NCI-H748 treated with DMSO at 0.1 percent for 48 hours (cell line): ENCODE measurements at regions not wholly inside any gene's neighbourhood (a gene's known extent, or its start where the extent isn't known, plus 50 kb on each side); places are given as distances from the start of the nearest gene placed in this dataset.
"Not testable (repeated sequence)": the region's sequence is repeated elsewhere in the genome, so short reads cannot be mapped to it uniquely, and the experiment has no call there.

Experiments used
- DNase-seq: peaks from one replicate; lab custom pipeline; 2025; lab: John Stamatoyannopoulos, UW

DNA sequence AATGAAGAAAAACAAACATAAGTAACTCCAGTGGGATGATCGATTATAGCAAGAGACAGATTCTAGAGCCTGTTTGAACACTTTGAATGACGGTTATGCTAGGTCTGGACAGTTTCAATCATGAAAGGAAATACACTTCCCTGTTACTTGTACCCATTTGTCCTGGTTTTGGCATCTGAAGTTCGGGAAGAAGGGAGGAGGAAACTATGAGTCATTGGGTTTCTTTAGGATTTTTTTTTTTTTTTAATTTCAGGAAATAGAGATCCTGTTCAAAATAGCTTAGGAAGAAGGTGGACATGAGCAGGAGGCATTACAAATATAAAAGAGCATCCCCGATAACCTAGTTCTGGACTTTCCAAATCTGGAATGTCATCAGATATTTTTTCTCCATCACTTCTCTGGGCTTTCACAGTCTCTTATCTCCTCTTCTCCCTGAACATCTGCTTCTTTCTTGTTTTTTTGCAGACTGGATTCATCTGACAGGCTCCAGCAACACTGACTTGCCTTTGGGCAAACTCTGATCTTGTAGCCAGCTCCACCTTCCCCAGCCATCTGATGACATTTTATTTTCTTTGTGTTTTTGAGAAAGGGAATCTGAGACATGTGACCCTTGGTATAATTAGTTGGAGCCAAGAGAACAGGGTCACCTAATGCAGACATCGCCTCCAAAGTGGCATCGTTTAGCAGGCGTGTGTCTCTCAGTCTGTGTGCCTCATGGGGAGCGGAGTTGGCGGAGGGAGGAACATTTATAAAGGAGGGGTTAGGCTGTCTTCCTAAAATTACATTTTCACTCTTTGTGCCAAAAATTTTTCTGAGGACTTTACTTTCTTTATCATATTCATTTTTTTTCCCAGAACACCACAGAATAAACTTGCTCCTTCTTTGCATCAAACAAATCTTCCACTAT lies 195.3 kb upstream of the EPHA4 start:
- DNase-seq, result no peak

DNA sequence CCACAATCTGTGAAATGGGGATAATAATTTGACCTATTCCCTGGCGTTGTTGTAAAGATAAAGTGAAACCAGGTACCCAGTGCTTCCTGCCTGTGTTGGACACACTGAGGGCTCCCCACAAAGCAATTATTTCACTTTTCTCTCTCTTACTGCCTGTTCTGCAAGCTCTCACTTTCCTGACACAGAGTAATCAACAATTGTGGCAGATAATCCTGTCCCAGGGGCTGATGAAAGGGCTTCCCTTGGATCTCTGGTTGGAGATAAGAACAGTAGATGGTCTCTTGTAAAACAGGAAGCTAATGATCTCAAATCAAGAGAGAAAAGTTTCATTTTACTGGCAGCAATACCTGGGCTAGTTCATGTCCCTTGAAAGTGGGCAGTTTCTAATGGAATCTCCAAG lies 190.4 kb upstream of the EPHA4 start:
- DNase-seq, result no peak

DNA sequence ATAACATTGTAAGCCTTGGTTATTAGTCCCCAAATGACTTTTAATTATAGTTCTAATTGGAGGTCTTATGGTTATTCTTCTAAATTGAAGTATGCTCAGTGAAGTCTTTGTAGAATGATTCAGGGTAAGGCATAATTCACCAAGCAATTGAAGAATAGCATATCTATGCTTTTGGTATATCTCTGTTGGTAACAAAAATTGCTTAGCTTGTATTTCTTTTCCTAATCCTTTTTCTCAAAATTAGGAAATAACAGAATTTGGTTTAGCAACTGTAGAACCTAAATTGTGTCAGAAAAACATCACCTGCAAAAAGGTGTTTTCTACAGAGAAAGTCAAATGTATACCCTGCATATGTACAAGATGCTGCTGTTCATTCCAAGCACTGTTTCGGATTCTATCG lies 189.2 kb upstream of the EPHA4 start:
- no peak for DNase-seq

DNA sequence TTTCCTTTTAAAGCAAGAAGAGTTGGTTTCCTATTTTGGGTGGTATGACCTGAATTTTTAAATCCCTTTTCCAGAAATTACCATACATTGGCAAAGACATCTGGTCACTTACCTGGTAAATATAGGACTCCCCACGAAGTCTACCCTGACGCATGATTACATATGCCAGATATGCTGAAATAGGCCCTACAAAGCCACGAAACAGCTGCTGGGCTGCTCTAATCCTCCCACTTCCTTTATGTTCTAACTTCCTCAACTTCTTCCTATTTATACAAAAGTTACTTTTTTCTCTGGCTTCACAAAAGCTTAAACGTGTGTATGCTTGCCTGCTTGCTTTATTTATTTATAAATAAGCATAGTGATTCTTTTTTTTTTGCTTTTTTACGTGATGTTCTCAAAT lies 186.0 kb upstream of the EPHA4 start:
- no peak for DNase-seq

DNA sequence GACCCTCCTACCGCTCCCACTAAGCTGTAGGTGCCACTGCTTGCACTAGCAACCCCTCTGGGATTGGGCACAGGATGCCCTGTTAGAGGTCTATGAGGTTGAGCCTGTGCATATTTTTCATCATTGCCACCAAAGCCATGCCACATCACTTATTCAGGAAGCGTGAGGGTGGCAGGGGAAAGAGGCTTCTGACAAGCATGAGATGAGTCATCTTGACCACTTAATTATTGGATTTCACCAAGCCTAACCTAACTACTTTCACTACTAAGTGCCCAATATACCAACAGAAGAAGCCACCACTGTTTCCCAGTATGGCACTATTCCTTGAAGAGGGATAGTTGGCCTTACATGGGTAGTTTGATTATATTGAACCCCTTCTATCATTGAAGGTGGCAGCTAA lies 181.3 kb upstream of the EPHA4 start:
- DNase-seq, result no peak

DNA sequence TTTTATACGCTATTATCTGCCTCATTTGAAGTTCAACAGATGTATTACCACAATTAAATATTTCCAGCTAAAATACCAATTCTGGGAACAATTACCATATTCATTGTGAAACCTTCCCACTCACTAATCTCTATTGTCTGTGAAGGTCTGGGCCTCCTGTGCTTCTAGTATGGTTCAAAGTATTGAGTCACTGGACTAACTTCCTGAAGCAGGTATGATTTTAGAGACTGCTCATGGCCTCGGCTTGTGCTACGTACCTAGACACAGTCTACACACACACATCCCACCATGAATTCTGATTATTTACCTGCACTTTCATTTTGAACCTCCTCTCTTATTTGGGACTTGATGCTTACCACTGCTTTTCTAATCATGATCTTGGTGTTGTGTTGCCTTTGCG lies 180.7 kb upstream of the EPHA4 start:
- no peak for DNase-seq

DNA sequence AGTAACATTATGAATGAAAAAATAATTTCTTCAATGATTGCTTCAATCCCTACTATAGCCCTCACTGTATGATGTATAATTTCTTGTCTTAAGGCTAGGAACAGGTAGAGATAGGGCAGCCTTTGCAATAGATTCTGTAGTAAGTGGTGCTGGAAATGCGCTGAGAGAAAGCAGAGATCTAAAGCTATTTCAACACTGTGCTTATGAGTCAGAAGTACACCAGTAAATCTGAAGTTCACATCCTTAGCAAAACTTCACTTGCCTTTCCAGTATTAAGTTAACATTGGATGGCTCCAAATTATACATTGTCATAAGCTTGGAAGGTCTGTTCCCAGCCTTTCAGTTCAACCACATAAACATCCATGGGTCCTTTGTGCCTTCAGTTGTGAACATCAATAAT lies 178.2 kb upstream of the EPHA4 start:
- no peak for DNase-seq

DNA sequence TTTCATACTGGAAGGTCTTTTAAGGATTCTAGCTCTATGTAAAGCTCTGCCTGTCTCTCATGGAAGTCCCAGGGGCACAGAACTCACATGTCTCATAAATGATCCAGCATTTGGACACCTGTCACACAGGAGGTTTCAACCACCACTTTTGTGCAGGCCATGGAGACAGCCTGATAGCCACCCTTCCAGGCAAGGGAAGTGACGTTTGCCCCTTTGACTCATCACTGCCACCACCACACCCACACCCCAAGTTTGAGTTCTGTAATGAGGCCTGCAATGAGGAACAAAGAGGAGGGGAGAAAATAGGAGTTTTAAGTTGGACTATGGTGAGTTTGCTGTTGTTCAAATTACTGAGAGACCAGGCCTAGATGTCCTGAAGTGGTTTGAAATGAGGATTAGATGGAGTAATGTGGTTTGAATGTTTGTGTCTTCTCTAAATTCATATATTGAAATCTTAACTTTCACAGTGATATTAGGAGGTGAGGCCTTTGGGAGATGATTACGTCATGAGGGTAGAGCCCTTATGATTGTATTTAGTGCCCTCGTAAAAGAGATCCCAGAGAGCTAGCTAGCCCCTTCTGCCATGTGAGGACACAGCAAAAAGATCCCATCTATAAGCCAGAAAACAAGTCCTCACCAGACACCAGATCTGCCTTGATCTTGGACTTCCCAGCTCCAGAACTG lies 175.3 kb upstream of the EPHA4 start:
- DNase-seq, result no peak

DNA sequence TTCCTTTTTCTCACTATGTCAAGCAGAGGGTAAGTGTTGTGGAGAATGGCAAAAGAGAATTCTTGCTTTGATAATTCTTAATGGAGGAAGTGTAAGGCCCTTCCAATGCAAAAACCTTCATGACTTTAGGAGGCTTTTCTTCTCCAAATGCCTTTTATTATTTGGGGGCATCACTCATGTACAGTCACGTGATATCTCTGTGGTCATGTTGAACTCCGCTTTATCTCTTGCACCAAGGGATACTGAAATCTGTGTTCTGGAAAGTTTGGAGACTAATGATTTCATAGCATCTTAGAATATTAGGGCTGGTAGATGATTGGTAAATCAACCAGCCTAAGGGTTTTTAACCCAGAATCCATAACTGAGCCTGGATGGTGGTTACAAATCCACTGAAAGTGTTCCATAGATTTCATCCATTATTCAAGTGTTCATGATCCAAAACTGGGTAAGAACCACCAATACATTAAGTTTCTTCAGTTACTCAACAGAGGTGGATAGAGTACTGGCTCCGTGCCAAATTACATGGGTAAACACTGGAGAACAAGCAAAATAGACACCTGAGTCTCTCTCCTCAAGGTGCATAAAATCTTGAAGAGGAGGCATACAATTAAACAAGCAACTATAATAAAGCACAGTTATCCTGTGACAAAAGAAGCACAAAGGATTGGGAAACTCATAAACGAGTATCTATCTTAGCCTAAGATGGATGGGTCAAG lies 169.6 kb upstream of the EPHA4 start:
- DNase-seq, result no peak

DNA sequence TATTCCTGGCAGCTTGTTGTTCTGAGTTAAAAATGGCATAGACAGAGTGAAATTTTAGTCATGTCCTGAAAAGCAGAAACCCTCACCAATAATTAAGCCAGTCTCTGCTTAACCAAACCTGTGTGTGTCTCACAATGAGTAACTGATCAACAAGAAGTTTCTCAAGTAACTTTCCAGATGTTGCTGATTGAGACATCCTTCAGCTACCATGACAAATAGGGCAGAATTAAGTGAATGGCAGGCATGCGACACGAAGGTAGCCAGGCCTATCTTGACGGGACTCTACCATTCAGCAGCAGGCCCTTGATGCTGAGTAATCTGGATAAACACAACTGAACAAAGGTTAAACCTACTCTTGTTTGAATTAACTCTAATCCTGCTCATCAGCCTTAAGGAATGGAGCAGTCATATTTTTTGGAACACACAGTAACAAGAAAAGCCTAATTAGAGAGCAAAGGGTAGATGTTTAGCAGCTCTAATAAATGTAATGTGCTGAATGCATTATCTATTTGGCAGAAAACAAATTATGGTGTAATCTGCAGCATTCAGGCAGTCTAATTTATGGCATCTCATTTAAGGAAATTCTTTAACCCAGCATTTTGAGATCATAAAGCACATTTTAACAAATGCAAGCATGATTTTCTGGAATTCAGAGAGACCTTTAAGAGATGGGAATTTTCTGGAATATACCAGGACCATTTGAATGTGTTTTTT lies 159.5 kb upstream of the EPHA4 start:
- no peak for DNase-seq

DNA sequence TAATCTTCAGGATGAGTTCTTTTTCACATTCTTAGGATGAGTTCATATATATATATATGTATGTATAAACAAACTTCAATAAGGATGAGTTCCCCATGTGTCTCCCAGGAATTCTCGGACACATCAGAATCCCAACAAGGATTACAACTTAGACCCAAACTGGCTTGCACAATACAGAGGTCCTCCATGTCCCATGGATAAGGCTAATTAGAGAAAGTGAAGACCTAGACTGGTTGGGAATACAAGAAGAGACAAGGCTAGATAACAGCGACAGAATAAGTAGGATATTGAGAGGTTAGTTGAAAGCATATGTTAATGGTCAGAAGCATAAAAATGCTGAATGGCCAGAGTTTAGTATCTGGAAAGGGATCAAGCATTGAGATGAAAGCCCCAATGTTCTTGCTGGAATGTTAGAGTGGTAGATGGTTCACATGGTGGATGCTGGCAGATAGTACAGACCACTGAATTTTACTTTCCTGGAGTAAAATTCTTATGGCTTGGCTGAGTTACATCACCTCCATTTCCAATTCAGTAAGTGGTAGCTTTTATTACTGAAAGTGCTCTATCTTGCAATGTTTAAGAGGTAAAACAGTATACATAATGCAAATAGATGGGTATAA lies 154.9 kb upstream of the EPHA4 start:
- DNase-seq, result no peak

DNA sequence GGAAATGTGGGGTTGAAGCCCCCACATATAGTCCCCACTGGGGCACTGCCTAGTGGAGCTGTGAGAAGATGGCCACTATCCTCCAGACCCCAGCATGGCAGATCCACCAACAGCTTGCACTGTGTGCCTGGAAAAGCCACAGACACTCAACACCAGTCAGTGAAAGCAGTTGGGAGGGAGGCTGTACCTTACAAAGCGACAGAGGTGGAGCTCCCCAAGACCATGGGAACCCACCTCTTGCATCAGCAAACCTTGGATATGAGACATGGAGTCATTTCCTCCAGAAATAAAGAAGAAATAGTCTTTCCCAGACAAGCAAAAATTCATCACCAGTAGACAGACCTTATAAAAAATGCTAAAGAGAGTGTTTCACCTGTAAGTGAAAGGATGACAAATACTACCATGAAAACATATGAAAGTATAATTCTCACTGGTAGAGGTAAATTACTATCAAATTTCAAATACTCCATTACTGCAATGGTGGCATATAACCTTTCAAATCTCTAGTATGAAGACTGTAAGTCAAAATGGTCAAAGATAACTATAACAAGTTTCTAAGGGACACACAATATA lies 152.6 kb upstream of the EPHA4 start:
- DNase-seq, result no peak

DNA sequence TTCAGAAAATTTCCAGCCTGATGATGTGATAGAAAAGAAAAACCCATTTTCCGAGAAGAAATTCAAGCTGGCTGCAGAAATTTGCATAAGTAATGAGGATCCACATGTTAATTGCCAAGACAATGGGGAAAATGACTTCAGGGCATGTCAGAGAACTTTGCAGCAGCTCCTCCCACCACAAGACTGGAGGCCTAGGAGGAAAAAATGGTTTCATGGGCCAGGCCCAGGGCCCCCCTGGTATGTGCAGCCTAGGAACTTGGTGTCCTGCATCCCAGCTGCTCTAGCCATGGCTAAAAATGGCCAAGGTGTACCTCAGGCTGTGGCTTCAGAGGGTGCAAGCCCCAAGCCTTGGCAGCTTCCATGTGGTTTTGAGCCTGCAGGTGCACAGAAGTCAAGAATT lies 152.0 kb upstream of the EPHA4 start:
- DNase-seq, result not testable (repeated sequence)

DNA sequence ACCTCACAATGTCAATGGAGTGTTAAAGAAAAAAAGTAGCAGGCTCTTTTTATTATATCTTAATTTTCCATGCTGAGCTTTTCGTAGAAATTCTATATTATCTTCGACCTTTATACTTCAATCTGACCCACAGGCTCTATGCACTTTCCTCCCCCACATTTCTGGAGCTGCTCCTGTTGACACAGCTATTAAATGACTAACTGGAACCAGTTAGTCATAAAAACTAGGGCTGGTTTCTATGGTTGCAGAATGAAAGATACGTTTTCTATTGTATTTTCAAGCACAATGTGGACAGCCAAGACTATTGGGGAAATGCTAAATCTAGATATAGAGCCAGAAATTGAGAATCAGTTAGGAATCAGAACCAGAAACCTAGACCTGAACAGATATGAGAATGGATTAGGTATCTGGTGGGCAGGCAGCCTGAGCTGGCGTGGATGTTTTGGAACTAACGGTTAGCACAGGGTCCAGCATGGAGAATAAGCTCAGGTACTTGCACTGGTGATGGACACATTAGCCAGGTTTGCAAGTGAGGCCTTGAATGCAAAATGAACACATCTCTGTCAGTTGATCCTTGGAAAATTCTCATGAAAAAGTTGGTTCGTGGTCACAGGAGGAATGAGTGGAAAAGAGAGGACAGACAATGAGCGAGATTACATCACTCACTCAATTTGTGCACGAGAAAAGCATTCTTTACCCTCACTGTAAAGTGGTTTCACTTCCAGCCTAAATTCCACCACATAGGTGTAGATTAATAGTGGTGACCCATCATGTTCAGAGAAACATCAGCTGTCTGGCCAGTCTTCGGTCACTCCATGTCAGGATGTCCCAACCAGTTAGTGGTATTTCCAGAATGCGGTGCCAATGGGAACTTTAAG lies 144.6 kb upstream of the EPHA4 start:
- DNase-seq, result peak; percentile 41

DNA sequence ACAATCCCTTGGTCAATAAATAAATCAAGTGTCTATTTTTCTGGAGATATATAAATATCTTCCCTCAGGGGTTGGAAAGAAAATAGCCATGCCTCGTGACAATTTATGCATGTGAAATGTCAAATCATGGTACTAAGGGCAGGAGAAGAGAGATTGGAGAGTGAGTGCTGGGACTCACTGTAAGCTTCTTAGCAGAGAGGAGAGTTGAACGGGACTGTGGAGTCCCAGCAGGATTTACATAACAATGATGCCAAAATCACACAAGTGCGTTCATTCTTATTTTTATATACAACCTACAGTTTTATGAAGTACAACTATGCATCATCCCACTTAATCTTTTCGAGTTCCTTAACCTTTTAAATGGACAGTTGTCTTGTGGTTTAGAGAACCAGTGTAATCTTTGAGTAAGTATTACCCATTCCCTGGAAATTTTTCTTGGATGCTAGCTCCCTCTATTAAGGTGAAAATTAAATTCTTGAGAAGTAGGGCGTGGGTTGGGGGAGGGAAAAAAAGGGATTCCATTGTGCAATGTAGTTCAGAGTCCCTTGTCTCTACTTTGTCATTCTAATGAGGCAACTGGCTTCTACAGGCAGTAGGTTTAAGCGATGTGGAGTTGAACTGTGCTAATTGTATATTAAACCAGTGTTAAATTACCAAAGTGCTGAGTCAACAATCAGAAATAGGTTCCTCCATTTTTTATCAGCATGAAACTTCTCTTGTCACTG lies 143.6 kb upstream of the EPHA4 start:
- peak; percentile 68 for DNase-seq

DNA sequence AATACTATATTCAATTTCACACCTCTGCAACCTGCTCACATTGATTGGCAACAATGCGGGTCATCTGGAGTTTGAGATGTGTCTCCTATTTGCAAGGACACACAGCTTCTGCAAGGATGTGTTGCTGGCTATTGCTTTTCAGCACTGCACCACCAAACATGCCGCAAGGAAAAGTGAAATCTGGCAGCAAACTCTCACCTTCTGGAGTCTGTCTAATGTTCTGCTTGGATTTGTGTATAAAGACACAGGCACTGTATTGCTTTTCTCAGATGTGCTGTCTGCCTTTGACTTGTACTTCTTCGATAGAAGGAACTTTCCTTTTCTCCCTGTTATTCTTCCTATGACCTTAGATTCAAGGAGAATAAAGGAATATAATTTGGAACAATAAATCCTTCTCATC lies 138.6 kb upstream of the EPHA4 start:
- DNase-seq, result no peak

DNA sequence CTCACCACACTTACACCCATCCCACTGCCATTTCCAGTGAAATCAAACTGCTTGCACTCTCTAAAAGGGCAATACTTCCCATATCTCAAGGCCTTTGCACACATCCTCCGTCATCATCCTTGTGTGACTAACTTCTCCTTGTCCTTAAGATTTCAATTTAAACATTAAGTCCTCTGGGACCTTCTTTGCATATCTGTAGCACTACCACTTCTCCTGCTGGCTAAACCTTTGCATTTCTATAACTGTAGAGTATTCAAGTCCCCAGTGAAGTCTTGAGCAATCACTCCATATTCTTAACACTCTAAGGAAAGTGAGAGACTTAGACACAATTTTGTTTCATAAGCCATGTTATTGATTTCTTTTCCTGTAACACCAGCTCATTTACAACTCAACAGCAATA lies 136.8 kb upstream of the EPHA4 start:
- DNase-seq, result no peak

DNA sequence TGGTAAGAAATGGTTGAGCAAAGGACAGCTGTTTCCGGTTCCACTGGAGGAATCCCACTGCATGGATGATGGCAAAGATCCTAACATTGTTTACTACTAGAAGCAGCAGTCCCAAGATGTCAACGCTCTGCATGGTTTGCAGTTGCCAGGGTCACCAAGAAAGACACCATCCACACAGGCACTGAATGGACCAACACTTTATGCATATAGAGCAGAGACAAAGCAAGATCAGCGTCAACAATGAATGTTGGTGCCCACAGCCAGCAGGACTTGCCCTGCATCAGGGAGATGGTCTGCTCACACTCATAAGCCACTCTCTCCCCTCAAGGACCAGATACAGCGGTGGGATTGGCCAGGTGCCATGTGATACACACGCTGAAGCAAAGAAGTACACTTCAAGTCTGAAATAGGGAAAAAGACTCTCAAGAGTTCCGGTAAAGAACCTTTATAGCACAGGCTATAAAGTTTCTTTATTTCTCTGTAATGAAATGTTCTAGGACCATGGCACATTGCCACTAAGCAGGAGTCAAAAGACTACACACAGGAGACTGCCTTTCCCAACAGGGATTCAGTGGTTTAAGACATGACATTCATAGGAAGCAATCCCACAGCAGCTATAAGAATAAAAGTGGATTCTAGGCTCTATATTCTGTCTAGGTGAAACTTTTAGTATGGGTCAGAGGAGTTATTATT lies 133.2 kb upstream of the EPHA4 start:
- no peak for DNase-seq

DNA sequence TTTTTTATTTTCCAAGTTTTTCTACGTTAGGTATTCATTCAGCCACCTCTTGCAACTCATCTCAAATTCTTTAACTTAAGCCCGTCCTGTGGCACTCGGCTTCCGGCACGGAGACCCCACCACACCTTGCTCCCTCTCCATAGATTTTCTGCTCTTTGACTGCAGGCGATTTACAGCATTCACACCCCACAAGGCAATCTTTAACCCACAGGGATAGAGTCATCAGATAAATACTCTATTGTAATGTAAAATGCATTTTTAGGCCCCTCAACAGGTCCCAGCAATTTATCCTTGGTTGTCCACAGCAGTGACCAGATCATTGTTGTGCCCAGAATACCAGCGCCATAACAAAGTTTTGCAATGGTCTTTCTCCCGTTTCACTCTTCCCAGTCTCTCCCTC lies 132.3 kb upstream of the EPHA4 start:
- no peak for DNase-seq
